ENCODE measurements at regions not wholly inside any gene's neighbourhood (a gene's known extent, or its start where the extent isn't known, plus 50 kb on each side); places are given as distances from the start of the nearest gene placed in this dataset.

DNA sequence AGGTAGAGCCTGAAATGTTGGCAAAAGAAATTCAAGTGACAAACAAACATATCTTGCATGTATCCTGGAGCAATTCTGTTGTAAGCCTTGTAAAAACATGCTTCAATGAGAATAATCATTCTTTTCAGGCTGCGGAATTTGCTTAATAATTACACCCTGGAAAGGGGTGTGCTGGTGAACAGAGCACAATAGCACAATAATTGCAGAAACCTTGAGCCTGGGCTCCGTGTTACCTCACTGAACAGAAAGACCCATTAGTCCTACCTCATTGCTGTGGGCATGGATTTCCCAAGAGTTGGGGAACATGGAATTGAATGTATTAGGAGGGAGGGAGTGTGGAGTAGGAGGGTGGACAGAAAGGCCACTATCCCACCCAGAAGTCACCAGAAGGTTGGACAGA is 168.0 kb upstream of the ALKAL2 start:
- H3K9me3 ChIP-seq (ENCODE audit: low read depth, low read length): no peaks in the 10 kb centered on the region
- H3K4me1 ChIP-seq (ENCODE audit: insufficient read depth, low read length): peaks cover 27% of the 10 kb centered on the region
- H3K4me3 ChIP-seq (ENCODE audit: low read length): no peak overlapping the region
- H3K27me3 ChIP-seq (ENCODE audit: insufficient read depth, low read length): no peaks in the 10 kb centered on the region

DNA sequence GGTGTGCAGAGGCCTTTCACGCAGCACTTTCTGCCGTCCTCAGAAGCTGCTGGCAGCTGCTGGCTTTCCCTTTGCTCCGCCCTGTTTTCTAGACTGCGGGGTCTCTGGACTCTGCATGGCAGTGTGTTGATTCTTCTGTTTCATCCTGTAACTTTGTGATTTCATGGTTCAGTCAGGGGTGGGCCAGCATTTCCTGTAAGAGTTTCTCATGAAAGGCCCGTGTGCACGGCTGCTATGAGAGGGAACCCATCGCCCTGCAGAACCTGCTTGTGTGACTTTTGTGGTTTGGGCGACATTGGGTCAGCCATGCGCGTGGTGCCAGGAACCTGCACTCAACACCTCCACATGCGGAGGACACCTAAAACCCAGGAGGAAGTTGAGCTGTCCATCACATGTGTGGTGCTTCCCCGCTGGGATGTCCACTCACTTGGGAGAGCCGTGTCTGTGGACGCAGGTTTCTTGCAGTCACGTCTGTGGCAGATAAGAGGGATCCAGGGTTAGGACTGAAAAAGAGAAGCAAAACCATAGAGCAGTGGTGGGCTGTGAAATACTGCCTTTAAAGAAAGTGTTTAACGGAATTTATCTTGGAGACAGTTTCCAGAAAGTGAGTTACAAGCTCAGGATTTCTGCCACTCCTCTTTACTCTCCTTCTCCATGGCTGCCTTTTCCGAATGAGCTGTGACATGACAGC is 167.3 kb upstream of the ALKAL2 start:
- Histone ChIP-seq H3K4me1 (ENCODE audit: insufficient read depth, low read length) (peaks cover 19% of the 10 kb centered on the region), H3K4me3 (ENCODE audit: low read length) (no peak overlapping the region), H3K27me3 (ENCODE audit: insufficient read depth, low read length) (no peaks in the 10 kb centered on the region), H3K9me3 (ENCODE audit: low read depth, low read length) (no peaks in the 10 kb centered on the region)

DNA sequence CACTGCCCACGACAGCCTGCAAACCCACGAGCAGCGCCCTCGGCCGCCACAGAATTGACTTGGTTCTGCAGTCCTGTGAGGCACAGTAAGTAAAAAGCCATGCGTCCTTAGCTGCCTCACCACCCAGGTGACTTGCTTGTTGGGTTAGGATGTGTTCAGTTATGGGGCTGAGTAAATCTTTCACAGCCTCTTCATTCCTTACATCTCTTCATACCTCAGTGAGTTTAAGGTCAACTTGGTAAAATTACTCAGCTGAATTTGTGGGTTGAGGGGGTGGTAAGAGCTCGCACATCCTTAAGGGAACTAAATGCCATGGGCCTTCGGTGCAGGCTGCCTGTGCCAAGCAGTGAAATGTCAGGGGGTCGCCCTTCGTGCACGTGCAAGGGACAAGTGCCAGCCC is 165.2 kb upstream of the ALKAL2 start:
- H3K4me3 ChIP-seq (ENCODE audit: low read length): no peak overlapping the region
- H3K9me3 ChIP-seq (ENCODE audit: low read depth, low read length): no peaks in the 10 kb centered on the region
- peaks cover 15% of the 10 kb centered on the region for H3K4me1 ChIP-seq (ENCODE audit: insufficient read depth, low read length)
- no peaks in the 10 kb centered on the region for H3K27me3 ChIP-seq (ENCODE audit: insufficient read depth, low read length)

DNA sequence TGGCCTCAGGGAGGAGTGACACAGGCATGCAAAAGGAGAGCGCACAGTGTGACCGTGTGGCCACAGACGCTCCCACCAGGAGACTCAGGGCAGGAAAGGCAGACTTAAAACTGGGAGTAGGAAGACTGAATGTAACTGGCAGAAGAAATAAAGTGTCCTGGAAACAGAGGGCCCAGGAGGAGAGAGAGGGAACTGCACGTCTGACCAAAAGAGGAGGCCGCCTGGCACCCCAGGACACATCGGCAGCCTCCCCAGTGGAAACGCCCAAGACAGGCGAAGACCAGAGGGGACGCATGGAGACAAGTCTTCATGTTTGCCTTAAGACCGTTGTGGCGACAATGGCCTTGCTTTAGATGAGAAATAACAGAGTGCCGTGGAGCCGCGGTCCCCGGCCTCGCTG is 163.6 kb upstream of the ALKAL2 start:
- H3K27me3 ChIP-seq (ENCODE audit: insufficient read depth, low read length): no peaks in the 10 kb centered on the region
- peaks cover 11% of the 10 kb centered on the region for H3K4me1 ChIP-seq (ENCODE audit: insufficient read depth, low read length)
- no peaks in the 10 kb centered on the region for H3K9me3 ChIP-seq (ENCODE audit: low read depth, low read length)
- H3K4me3 ChIP-seq (ENCODE audit: low read length): no peak overlapping the region

DNA sequence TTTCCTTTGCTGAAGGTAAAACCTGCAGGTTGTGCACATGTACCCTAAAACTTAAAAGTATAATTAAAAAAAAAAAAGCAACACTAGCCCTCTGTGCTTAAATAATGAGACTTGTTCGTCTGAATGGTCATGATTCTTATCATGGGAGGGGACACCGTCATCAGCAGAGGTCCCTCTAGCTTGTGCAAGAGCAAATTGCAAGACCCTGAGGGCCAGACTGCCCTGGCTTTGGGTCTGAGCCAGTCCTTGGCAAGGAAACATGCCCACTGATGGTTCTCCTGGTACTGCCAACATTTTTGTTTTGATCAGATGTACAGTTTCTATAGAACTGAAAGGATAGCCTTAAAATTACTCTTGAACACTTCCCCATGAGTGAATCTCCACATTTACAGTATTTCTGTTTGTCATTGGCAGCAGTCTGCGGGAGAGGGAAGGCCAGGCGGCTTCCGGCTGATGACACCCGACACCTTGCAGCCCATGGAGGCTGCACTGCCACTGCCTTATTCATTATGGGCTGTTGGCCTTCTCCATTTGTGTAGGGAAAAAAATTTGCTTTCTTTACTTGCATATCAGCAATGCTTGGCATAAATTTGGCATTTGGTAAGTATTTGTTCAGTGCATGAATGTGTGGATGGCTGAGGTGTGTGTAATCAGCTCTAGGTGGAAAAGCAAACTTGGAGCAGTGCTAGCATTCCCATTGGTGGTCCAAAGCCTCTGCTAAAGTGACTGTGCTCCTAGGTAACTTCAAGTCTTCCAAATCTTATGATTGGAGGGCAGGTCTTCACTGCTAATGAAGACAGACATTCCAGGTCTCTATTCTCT is 161.6 kb upstream of the ALKAL2 start:
- Histone ChIP-seq H3K4me1 (ENCODE audit: insufficient read depth, low read length) (peaks cover 16% of the 10 kb centered on the region), H3K27me3 (ENCODE audit: insufficient read depth, low read length) (no peaks in the 10 kb centered on the region)

DNA sequence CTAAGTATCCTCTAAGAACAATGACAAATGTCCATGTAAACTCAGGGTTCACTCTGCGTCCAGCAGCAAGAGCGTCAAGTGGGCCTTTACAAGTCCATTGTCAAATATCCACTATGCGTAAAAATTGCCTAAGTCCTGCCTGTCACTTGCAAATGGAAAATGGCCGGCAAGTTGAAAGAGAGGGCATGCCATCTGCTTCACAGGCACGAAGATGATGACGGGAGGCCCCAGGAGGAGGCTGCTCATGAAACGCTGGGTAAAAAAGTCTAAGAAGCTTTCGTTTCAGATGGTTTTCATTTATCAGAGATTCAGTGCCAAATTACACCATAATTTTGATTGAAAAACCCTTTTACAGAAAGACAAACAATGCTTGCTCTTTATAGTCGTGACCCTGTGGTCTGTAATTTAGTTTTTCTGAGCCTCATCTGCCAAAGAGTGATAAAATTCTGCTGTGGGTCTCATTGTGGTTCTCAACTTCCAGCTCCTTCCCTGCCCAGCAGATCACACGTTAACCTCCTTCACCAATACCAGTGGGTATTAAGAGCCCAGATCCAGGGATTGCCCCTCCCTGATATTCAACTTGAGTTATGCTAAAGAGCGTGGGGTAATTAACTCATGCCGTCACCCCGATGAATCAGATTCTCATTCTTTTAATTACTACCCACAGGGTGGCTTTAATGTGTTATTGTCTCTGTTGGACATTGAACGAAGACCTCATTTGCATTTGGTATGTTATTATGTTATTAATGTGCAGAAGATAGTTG is 160.2 kb upstream of the ALKAL2 start:
- Histone ChIP-seq H3K4me3 (ENCODE audit: low read length) (no peak overlapping the region), H3K27me3 (ENCODE audit: insufficient read depth, low read length) (no peaks in the 10 kb centered on the region), H3K9me3 (ENCODE audit: low read depth, low read length) (no peaks in the 10 kb centered on the region), H3K4me1 (ENCODE audit: insufficient read depth, low read length) (peaks cover 13% of the 10 kb centered on the region)

More for the DNA sequence above, 161.6 kb upstream of the ALKAL2 start:
- Histone ChIP-seq H3K9me3 (ENCODE audit: low read depth, low read length) (no peaks in the 10 kb centered on the region), H3K4me3 (ENCODE audit: low read length) (no peak overlapping the region)

DNA sequence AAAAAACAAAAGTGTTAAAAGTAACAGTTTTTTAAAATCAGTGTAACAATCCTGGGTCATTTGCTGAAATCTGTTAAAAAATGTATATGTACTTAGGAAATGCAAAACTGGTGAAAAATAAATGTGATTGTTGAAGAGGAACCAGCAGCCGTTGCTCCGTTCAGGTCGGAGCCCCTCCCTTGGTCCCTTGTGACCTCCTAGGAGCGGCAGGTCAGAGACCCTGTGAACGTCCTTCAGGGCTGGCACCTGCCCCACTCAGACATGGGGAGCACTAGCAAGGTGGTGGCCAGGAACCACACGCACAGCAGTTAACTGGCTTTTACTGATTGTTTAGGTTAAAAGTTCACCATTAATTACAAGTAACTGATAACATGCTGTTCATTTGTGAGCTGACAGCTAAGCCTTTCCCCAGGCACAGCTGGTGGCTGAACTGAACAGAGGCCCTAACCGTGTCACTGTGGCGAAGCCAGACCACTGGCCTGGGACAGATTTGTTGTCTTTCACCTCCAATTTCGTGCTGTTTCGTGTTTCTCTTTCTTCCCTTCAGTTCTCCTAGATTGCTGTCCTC is 159.2 kb upstream of the ALKAL2 start:
- Histone ChIP-seq H3K9me3 (ENCODE audit: low read depth, low read length) (no peaks in the 10 kb centered on the region), H3K4me1 (ENCODE audit: insufficient read depth, low read length) (peaks cover 13% of the 10 kb centered on the region), H3K4me3 (ENCODE audit: low read length) (no peak overlapping the region), H3K27me3 (ENCODE audit: insufficient read depth, low read length) (no peaks in the 10 kb centered on the region)

DNA sequence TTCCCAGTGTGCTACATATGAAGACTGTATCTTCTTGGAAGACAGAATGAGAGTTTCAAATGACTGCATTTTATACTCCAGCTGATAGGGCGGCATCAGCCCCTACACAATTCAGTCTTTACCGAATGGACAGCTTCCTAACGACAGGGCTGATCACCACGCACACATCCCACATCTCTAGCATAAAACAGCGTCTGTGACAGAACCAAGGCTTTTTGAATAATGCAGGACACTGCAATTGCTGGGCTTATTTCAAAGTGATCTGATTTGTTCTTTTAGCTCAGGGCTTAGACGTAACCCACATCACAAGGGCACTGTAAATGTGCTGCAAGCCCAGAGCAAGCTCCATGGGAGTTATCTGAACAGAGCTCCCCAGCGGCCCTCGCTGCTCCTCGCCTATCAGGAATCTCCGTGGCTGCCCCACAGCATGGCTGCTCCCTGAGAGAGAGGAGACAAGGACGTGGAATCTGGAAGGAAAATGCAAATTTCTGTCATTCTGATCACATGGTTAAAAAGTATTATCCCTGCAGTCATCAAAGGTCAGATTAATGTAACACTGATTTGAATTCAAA is 158.5 kb upstream of the ALKAL2 start:
- Histone ChIP-seq H3K27me3 (ENCODE audit: insufficient read depth, low read length) (no peaks in the 10 kb centered on the region), H3K4me1 (ENCODE audit: insufficient read depth, low read length) (peaks cover 13% of the 10 kb centered on the region), H3K9me3 (ENCODE audit: low read depth, low read length) (no peaks in the 10 kb centered on the region), H3K4me3 (ENCODE audit: low read length) (no peak overlapping the region)

DNA sequence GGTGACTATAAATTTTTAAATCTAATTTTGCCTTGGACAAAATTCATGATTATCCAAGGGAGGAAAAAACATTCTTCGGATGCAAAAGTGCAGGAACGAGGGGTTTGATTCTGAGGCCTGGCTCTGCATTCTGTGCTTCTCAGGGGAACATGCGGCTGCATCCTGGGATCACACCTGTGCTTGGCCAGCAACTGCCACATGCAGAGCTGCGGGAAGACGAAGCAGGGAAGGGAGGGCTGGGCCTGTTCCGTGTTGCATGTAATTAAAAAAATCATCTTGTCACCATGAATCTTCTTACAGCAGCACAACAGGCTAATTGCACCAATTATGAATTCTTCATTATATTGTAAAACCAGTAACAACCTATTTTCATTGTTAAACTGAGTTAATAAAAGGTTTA is 158.0 kb upstream of the ALKAL2 start:
- H3K9me3 ChIP-seq (ENCODE audit: low read depth, low read length): no peaks in the 10 kb centered on the region
- H3K4me3 ChIP-seq (ENCODE audit: low read length): no peak overlapping the region
- peaks cover 13% of the 10 kb centered on the region for H3K4me1 ChIP-seq (ENCODE audit: insufficient read depth, low read length)
- H3K27me3 ChIP-seq (ENCODE audit: insufficient read depth, low read length): no peaks in the 10 kb centered on the region

DNA sequence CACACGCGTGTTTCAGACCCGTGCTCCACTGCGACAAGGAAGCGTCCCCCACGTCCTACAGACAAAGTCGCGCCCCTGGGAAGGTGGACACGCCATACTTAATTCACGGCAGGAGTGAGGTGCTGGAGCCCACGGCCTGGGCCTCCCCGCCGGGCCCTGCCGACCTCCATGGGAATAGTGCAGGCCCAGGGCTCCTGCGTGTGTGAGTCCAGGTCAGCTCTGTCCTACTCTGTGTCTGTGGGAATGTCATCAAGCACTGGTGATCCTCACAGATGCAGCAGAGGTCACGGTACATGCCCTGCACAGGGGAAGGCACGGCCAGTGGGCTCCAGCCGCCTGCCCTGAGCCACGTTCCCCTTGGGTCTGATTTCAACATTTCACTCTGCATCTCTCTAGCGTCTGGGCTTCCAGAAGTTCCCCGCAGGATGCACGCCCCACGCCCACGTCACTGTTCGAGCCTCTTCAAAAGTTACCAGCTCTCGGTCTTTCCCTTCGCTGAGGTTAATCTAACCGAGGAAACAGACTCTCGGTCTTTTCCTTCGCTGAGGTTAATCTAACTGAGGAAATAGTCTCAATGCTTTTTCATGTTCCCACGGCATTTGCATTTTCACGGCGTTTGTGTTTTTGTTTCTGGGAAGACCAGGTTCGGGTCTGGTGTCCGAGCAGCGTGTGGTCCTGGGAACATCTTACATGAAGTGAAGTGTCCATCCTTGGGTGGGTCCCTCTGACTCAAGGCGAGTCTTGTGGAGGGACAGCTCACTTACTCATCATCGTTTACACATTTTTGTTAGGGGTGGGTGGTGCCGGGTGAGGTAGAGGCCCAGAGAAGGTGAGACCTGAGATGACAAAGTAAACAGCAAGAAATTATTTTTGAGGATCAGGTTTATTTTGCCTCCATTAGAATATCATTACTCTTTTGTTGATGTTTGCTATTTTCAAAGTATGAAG is 157.3 kb upstream of the ALKAL2 start:
- peaks cover 19% of the 10 kb centered on the region for H3K4me1 ChIP-seq (ENCODE audit: insufficient read depth, low read length)
- H3K9me3 ChIP-seq (ENCODE audit: low read depth, low read length): no peaks in the 10 kb centered on the region
- H3K4me3 ChIP-seq (ENCODE audit: low read length): no peak overlapping the region
- H3K27me3 ChIP-seq (ENCODE audit: insufficient read depth, low read length): no peaks in the 10 kb centered on the region

DNA sequence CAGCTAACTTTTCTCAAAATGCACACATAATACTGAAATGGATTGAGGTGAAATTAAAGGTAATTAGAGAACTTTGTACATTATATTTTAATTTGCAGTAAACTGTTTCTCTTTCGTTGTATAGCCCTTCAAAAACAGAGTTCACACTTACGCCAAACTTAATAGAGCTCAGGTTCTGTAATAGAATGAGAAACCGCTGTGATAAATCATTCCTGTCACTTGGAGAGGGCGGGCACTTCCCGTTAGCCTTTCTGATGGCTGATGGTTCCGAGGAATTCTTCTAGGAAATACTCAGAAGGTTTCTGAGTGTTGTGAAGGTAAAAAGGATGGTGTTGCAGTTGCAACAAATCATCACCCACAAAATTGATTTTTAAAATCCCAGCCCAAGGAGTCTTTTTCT is 155.8 kb upstream of the ALKAL2 start:
- Histone ChIP-seq H3K9me3 (ENCODE audit: low read depth, low read length) (no peaks in the 10 kb centered on the region), H3K27me3 (ENCODE audit: insufficient read depth, low read length) (no peaks in the 10 kb centered on the region), H3K4me3 (ENCODE audit: low read length) (no peak overlapping the region), H3K4me1 (ENCODE audit: insufficient read depth, low read length) (peaks cover 31% of the 10 kb centered on the region)

DNA sequence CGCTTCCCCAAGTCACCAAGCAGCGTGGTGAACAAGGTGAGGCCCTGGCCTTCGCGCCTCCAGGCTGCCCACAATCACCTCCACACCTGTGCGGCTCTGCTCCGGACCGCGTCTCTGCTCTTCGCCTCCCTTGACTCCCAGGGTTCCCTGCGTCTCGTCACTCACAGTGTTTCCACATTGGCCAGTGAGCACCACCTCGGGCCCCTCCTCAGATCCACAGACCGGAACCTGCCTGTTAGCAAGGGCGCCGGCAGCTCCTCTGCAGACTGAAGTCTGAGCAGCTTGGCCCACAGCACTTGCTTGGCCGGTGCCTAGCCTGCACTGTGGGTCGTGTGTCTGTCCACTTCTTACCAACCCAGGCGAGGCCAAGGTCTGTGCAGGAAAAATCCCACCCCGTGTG is 155.3 kb upstream of the ALKAL2 start:
- peaks cover 36% of the 10 kb centered on the region for H3K4me1 ChIP-seq (ENCODE audit: insufficient read depth, low read length)
- no peaks in the 10 kb centered on the region for H3K9me3 ChIP-seq (ENCODE audit: low read depth, low read length)
- no peaks in the 10 kb centered on the region for H3K27me3 ChIP-seq (ENCODE audit: insufficient read depth, low read length)
- H3K4me3 ChIP-seq (ENCODE audit: low read length): no peak overlapping the region

DNA sequence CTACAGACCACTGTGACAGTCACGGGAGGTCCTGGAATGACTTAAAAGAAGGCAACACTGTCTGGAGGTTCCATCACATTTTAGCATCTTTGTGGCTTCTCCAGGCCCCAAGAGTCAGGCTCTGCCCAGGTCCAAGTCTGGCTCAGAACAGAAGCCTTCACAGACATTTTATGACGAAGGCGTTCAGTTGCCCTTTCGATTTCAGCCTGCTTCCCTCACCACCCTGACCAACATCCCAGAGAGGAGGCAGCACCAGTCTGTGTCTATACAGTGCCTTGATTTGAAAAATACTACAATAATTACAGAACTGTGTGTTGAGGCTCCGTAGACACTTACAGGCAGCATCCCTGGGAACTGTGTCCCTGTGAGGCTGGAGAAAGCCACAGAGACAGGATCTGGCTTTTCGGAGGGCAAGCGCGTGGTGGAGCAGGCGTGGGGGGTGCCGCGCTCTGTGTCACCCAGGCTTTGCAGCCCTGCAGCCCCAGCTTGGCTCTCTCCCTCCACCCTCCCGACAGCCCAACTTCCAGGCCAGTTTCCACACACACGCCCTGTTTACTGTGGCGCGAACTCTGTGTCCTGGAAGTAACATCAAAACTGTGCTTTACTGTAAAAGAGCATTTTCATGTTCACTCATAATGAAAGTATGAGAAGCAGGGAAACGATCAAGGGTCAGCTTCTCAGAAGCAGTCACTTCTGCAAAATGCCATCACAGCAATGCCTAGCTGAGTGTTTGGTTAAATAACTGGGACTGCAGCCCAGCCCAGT is 153.5 kb upstream of the ALKAL2 start:
- no peaks in the 10 kb centered on the region for H3K9me3 ChIP-seq (ENCODE audit: low read depth, low read length)
- peaks cover 53% of the 10 kb centered on the region for H3K4me1 ChIP-seq (ENCODE audit: insufficient read depth, low read length)
- no peaks in the 10 kb centered on the region for H3K27me3 ChIP-seq (ENCODE audit: insufficient read depth, low read length)
- no peak overlapping the region for H3K4me3 ChIP-seq (ENCODE audit: low read length)

All from mononuclear cell (primary cell).